IMR-90 (cell line): ENCODE measurements at regions not wholly inside any gene's neighbourhood (a gene's known extent, or its start where the extent isn't known, plus 50 kb on each side); places are given as distances from the start of the nearest gene placed in this dataset.

Experiments used
- ATAC-seq: fragments of 200-7000 bp; cut with Tn5 transposase; 2 replicates; pipeline ENCODE4 v1.9.1; 2020; ENCODE audit warnings: low read depth, mild to moderate bottlenecking, moderate library complexity
- BruUV-seq: library from RNA; stranded (reverse); fragments of 400-500 nt; replicated peaks from 2 replicates; lab custom pipeline; 2021; lab: Mats Ljungman, UMichigan
- CTCF ChIA-PET: fragments of 300-600 bp; formaldehyde crosslinking; extraction: SDS; loops from one replicate; lab custom pipeline; 2021; ENCODE audit warnings: antibody characterized with exemption; lab: Yijun Ruan, JAX
- POLR2A ChIA-PET: fragments of 300-600 bp; sonication (Branson Sonifier 250); formaldehyde crosslinking; loops from one replicate; lab custom pipeline; 2022; ENCODE audit warnings: antibody characterized with exemption; ENCODE audit not compliant: unreplicated experiment; lab: Charles Lee
- DNase-seq: peaks from one replicate; pipeline ENCODE4 v3.0.0; 2013
- H2AFZ ChIP-seq: replicated peaks from 2 replicates; pipeline ENCODE3; 2013; ENCODE audit warnings: low read length, mild to moderate bottlenecking; ENCODE audit not compliant: poor library complexity
- H2AK5ac ChIP-seq: 2 replicates; pipeline ENCODE4 v1.6.1; 2013; ENCODE audit warnings: low read depth, low read length, inconsistent platforms
- H2AK9ac ChIP-seq: replicated peaks from 2 replicates; pipeline ENCODE3; 2013; ENCODE audit warnings: mild to moderate bottlenecking, low read depth, low read length, moderate library complexity; ENCODE audit not compliant: poor library complexity
- H2BK120ac ChIP-seq: 2 replicates; pipeline ENCODE4 v1.6.1; 2013; ENCODE audit warnings: low read depth, low read length, inconsistent platforms
- H2BK15ac ChIP-seq: 3 replicates; pipeline ENCODE4 v1.6.1; 2013; ENCODE audit warnings: low read depth, low read length, inconsistent platforms
- H2BK20ac ChIP-seq: 2 replicates; pipeline ENCODE4 v1.6.1; 2013; ENCODE audit warnings: low read depth, mild to moderate bottlenecking, inconsistent platforms, low read length, moderate library complexity
- H2BK5ac ChIP-seq: 2 replicates; pipeline ENCODE4 v1.6.1; 2013; ENCODE audit warnings: mild to moderate bottlenecking, low read depth, low read length, inconsistent platforms; ENCODE audit not compliant: poor library complexity, severe bottlenecking
- H3K14ac ChIP-seq: replicated peaks from 2 replicates; pipeline ENCODE4 v1.6.1; 2013; ENCODE audit warnings: low read depth, low read length, inconsistent platforms
- H3K18ac ChIP-seq: 2 replicates; pipeline ENCODE4 v1.6.1; 2013; ENCODE audit warnings: low read depth, low read length, control low read depth
- H3K23ac ChIP-seq: 2 replicates; pipeline ENCODE4 v1.6.1; 2013; ENCODE audit warnings: low read depth, low read length, inconsistent platforms
- H3K27ac ChIP-seq: 2 replicates; pipeline ENCODE4 v1.5.1; 2013; ENCODE audit warnings: mild to moderate bottlenecking, control low read depth, low read length; ENCODE audit not compliant: insufficient read depth
- H3K27me3 ChIP-seq: 2 replicates; pipeline ENCODE4 v1.6.1; 2013; ENCODE audit warnings: low read length; ENCODE audit not compliant: control insufficient read depth, insufficient read depth
- H3K36me3 ChIP-seq: 2 replicates; pipeline ENCODE4 v1.6.1; 2013; ENCODE audit warnings: low read length, mixed read lengths; ENCODE audit not compliant: control insufficient read depth, insufficient read depth
- H3K4ac ChIP-seq: 2 replicates; pipeline ENCODE4 v1.6.1; 2013; ENCODE audit warnings: low read depth, low read length, inconsistent platforms
- H3K4me1 ChIP-seq: 2 replicates; pipeline ENCODE4 v1.6.1; 2013; ENCODE audit warnings: low read length, mixed read lengths; ENCODE audit not compliant: control insufficient read depth, insufficient read depth
- H3K4me2 ChIP-seq: 2 replicates; pipeline ENCODE4 v1.6.1; 2013; ENCODE audit warnings: low read depth, mild to moderate bottlenecking, control low read depth, low read length, moderate library complexity
- H3K4me3 ChIP-seq: 2 replicates; pipeline ENCODE4 v1.5.1; 2013; ENCODE audit warnings: low read depth, mild to moderate bottlenecking, control low read depth, low read length, moderate library complexity; ENCODE audit not compliant: insufficient read depth
- H3K56ac ChIP-seq: 2 replicates; pipeline ENCODE4 v1.6.1; 2013; ENCODE audit warnings: low read length, inconsistent platforms; ENCODE audit not compliant: insufficient read depth; ENCODE audit errors: extremely low read depth
- H3K79me1 ChIP-seq, 2 experiments: 2 replicates each; pipeline ENCODE4 v1.6.1; 2013; ENCODE audit warnings: low read length in 2 of 2, inconsistent platforms in 1 of 2, low read depth in 1 of 2
- H3K9ac ChIP-seq: 2 replicates; pipeline ENCODE4 v1.6.1; 2013; ENCODE audit warnings: low read depth, low read length, control low read depth
- H3K9me1 ChIP-seq: 2 replicates; pipeline ENCODE4 v1.6.1; 2013; ENCODE audit warnings: low read length, inconsistent platforms; ENCODE audit not compliant: insufficient read depth
- H3K9me3 ChIP-seq: 2 replicates; pipeline ENCODE4 v1.6.1; 2013; ENCODE audit warnings: low read length; ENCODE audit not compliant: control insufficient read depth, insufficient read depth
- H4K20me1 ChIP-seq: 2 replicates; pipeline ENCODE4 v1.6.1; 2013; ENCODE audit warnings: low read length, inconsistent platforms; ENCODE audit not compliant: insufficient read depth
- H4K5ac ChIP-seq: 2 replicates; pipeline ENCODE4 v1.6.1; 2013; ENCODE audit warnings: mild to moderate bottlenecking, low read depth, low read length, control low read depth
- H4K8ac ChIP-seq, 2 experiments: 2 replicates each; pipeline ENCODE4 v1.6.1; 2013; ENCODE audit warnings: low read depth in 2 of 2, low read length in 2 of 2, control low read depth in 1 of 2, inconsistent platforms in 1 of 2
- H4K91ac ChIP-seq: 2 replicates; pipeline ENCODE4 v1.6.1; 2013; ENCODE audit warnings: low read depth, low read length, inconsistent platforms; ENCODE audit not compliant: insufficient read depth
- BHLHE40 ChIP-seq: fragments of 150-350 bp; IDR thresholded peaks from 2 replicates; pipeline ENCODE4 v1.6.1; 2016; ENCODE audit warnings: mild to moderate bottlenecking, low read depth, low read length
- CEBPB ChIP-seq: IDR thresholded peaks from 2 replicates; pipeline ENCODE4 v1.6.1; 2012; ENCODE audit warnings: low read depth, low read length, improper control_type of control experiment
- CHD1 ChIP-seq: IDR thresholded peaks from 2 replicates; pipeline ENCODE4 v1.6.1; 2012; ENCODE audit warnings: low read depth, low read length, improper control_type of control experiment
- CTCF ChIP-seq: conservative IDR thresholded peaks from 2 replicates; pipeline ENCODE4 v1.5.1; 2012; ENCODE audit warnings: mild to moderate bottlenecking, low read depth, low read length, improper control_type of control experiment
- FOS ChIP-seq: fragments of 150-350 bp; IDR thresholded peaks from 2 replicates; pipeline ENCODE4 v1.6.1; 2016; ENCODE audit warnings: low read depth, low read length
- MAFK ChIP-seq: IDR thresholded peaks from 2 replicates; pipeline ENCODE4 v1.6.1; 2012; ENCODE audit warnings: low read depth, low read length, improper control_type of control experiment
- MAZ ChIP-seq: IDR thresholded peaks from 2 replicates; pipeline ENCODE4 v1.6.1; 2012; ENCODE audit warnings: low read depth, mild to moderate bottlenecking, low read length, improper control_type of control experiment, moderate library complexity, borderline replicate concordance
- MXI1 ChIP-seq: IDR thresholded peaks from 2 replicates; pipeline ENCODE4 v1.6.1; 2012; ENCODE audit warnings: low read depth, mild to moderate bottlenecking, low read length, moderate library complexity, borderline replicate concordance
- POLR2A ChIP-seq: IDR thresholded peaks from 2 replicates; pipeline ENCODE4 v1.6.1; 2012; ENCODE audit warnings: mild to moderate bottlenecking, low read depth, low read length
- RCOR1 ChIP-seq: IDR thresholded peaks from 2 replicates; pipeline ENCODE4 v1.6.1; 2012; ENCODE audit warnings: mild to moderate bottlenecking, low read length, improper control_type of control experiment; ENCODE audit not compliant: insufficient replicate concordance
- RFX5 ChIP-seq: IDR thresholded peaks from 2 replicates; pipeline ENCODE4 v1.8.0; 2012; ENCODE audit warnings: low read depth, mild to moderate bottlenecking, low read length, moderate library complexity
- SMC3 ChIP-seq: fragments of 150-350 bp; IDR thresholded peaks from 2 replicates; pipeline ENCODE4 v1.6.1; 2016; ENCODE audit warnings: low read depth, mild to moderate bottlenecking, antibody characterized with exemption, low read length, moderate library complexity
- USF2 ChIP-seq: fragments of 150-350 bp; IDR thresholded peaks from 2 replicates; pipeline ENCODE4 v1.6.1; 2017; ENCODE audit warnings: mild to moderate bottlenecking, antibody characterized with exemption, low read length, low read depth
- WGBS, 2 experiments: methylation state at CpG; one replicate each; pipeline versions ENCODE4 v1.1.5 to v1.1.7; 2013; ENCODE audit warnings: missing lambda C conversion rate in 2 of 2; ENCODE audit not compliant: insufficient read length in 1 of 2; ENCODE audit errors: extremely low coverage in 2 of 2; 5-methylcytosine and 5-hydroxymethylcytosine counted together
- dilution Hi-C: fragments of 300-500 bp; cut with HindIII; formaldehyde crosslinking; loops from one replicate; pipeline ENCODE4 v1.14.3; 2018; ENCODE audit warnings: low sequenced_read_pairs; ENCODE audit not compliant: unreplicated experiment
- in situ Hi-C: fragments of 300-500 bp; cut with MboI; formaldehyde crosslinking; loops from 3 replicates; pipeline ENCODE4 v1.14.3; 2019; ENCODE audit warnings: low sequenced_read_pairs, inconsistent platforms, mixed read lengths
- intact Hi-C: fragments of 100-400 bp; cut with micrococcal nuclease; formaldehyde crosslinking; loops from 2 replicates; pipeline ENCODE4 v1.10.0; 2022

GRCh38 chr6:143003676-143004075 lies 57.0 kb upstream of the AIG1 start:
- dilution Hi-C loops: no loop called here

More at GRCh38 chr6:143003676-143004075, 57.0 kb upstream of the AIG1 start:
- intact Hi-C loops (no loop called here), in situ Hi-C loops (no loop called here)
- Histone ChIP-seq H2AFZ (no peak overlapping the region), H3K9me1 (no peaks in the 10 kb centered on the region), H3K56ac (no peak overlapping the region), H2BK120ac (no peak overlapping the region), H3K9me3 (peaks cover 3% of the 10 kb centered on the region; the same call in 1 of the 2 replicates), H3K9ac (no peak overlapping the region), H3K4me1 (no peaks in the 10 kb centered on the region), H3K27ac (no peak overlapping the region), H2AK5ac (no peak overlapping the region), H3K23ac (no peak overlapping the region), H3K36me3 (no peaks in the 10 kb centered on the region), H3K4me3 (no peak overlapping the region), H3K18ac (no peak overlapping the region), H2BK15ac (no peak overlapping the region), H4K91ac (no peak overlapping the region), H2BK20ac (no peak overlapping the region), H3K14ac (no peak overlapping the region), H2AK9ac (no peak overlapping the region), H2BK5ac (no peak overlapping the region), H4K8ac (no peak overlapping the region), H3K27me3 (peaks cover 5% of the 10 kb centered on the region), H3K79me1 (no peaks in the 10 kb centered on the region), H3K4ac (no peak overlapping the region), H4K20me1 (no peaks in the 10 kb centered on the region), H3K4me2 (no peak overlapping the region), H4K5ac (no peak overlapping the region)
- no TSS peak for BruUV-seq
- ChIA-PET POLR2A (no interaction called here), CTCF (no interaction called here)
- ATAC-seq (no peak), DNase-seq (no peak)
- TF ChIP-seq USF2: no peak
- TF ChIP-seq BHLHE40: no peak
- no peak for TF ChIP-seq RFX5
- no peak for TF ChIP-seq MAFK
- TF ChIP-seq POLR2A: no peak
- no peak for TF ChIP-seq SMC3
- TF ChIP-seq MAZ: no peak
- no peak for TF ChIP-seq MXI1
- no peak for TF ChIP-seq RCOR1
- no peak for TF ChIP-seq CHD1
- no peak for TF ChIP-seq FOS
- no peak for TF ChIP-seq CTCF
- TF ChIP-seq CEBPB: no peak
- no CpG with 5 or more reads among the region's 7 CpGs for WGBS, 2 experiments
